ENCODE measurements at regions not wholly inside any gene's neighbourhood (a gene's known extent, or its start where the extent isn't known, plus 50 kb on each side); places are given as distances from the start of the nearest gene placed in this dataset.

DNA sequence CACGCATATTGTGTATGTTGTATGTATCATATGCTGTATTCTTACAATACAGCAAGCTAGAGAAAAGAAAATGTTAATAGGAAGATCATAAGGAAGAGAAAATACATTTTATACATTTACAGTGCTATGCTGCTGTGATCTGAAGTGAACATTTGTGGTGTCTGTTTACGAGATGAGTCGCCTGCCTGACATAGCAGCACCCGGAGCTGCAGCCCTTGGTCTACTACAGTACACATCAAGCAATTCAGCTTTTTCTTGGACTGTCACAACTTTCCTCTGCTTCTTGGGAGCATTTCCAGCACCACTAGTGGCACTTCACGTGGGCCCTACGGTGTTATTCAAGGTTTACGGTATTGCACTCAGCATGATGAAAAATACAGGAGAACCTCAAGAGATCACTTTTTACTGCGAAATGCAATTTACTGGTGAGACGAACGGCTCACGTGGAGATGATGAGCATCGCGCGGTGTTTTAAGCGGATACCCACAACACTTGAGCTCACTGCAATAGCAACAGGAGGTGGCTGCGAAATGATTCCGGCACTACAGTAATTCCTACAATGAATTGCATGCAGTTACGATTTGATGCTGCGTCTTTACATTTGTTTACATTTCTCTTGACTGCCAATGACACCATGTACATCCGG is 308.4 kb downstream of the FGF9 start:
- H3K14ac ChIP-seq (ENCODE audit: insufficient read length) = no peak overlapping the region
- no peaks in the 10 kb centered on the region for H3K79me1 ChIP-seq (ENCODE audit: low read depth, low read length)
- no peak overlapping the region for H3K4me2 ChIP-seq (ENCODE audit: insufficient read depth in 1 of 2, low read depth in 2 of 2, low read length in 2 of 2)
- no peak overlapping the region for H3K23ac ChIP-seq (ENCODE audit: insufficient read length)
- no peak overlapping the region for H3K56ac ChIP-seq (replicated peaks; ENCODE audit: insufficient read length, low read depth, low read length)
- H3K18ac ChIP-seq (ENCODE audit: extremely low read depth, low read length) = no peak overlapping the region
- H4K91ac ChIP-seq (replicated peaks; ENCODE audit: insufficient read length, low read length) = no peak overlapping the region
- no peak overlapping the region for H3K4ac ChIP-seq (replicated peaks; ENCODE audit: insufficient read length, low read depth, low read length)
- no peak overlapping the region for H4K8ac ChIP-seq (ENCODE audit: extremely low read depth, insufficient read depth, low read length)
- no peak overlapping the region for H2BK120ac ChIP-seq (replicated peaks; ENCODE audit: low read depth, low read length)
- WGBS, 2 experiments (ENCODE audit: extremely low coverage in 1 of 2, insufficient coverage in 1 of 2, insufficient read length in 1 of 2, insufficient replicate concordance in 2 of 2, low coverage in 1 of 2, low lambda C conversion rate in 2 of 2, missing lambda C conversion rate in 1 of 2) = 90% methylated on average over 20 of the region's 20 CpGs; no CpG with 5 or more reads in 1 of the 2 experiments
- CTCF ChIA-PET (ENCODE audit: partially characterized antibody) = interaction anchor here (1.2 kb wide), 1 partner anchor 22 kb away, joined by 3 read pairs; no protein-coding TSS in a partner anchor
- H2BK20ac ChIP-seq (ENCODE audit: low read length) = no peak overlapping the region
- H2BK12ac ChIP-seq (ENCODE audit: low read depth, low read length) = no peak overlapping the region
- peaks cover 0 to 3% (median 0%) of the 10 kb centered on the region in 4 experiments; a peak in 1 of 7 replicates for H3K4me1 ChIP-seq (replicated peaks in 1 of 4; ENCODE audit: control insufficient read depth in 3 of 4, insufficient read depth in 4 of 4, low read length in 3 of 4)
- no peak overlapping the region for H2BK5ac ChIP-seq (ENCODE audit: low read depth, low read length)
- TF ChIP-seq SIRT6 (IDR thresholded peaks at IDR 0.05; ENCODE audit: low read length) (no peak), SIX5 (IDR thresholded peaks at IDR 0.05; ENCODE audit: low read depth, low read length) (no peak), SRF (IDR thresholded peaks at IDR 0.05; ENCODE audit: low read depth, low read length) (no peak), SIN3A (conservative IDR thresholded peaks at IDR 0.05 in 1 of 2, IDR thresholded peaks at IDR 0.05 in 1 of 2; ENCODE audit: low read depth in 1 of 2, low read length in 2 of 2) (no peak), JUND (IDR thresholded peaks at IDR 0.05; ENCODE audit: low read length) (no peak)
- no peak for DNase-seq (ENCODE audit: low read depth in 1 of 2, low spot score in 2 of 2)
- H4K5ac ChIP-seq (ENCODE audit: insufficient read length, low read depth, low read length) = no peak overlapping the region
- no peak overlapping the region for H3K27ac ChIP-seq (ENCODE audit: low read depth, low read length)
- H3K9me3 ChIP-seq (ENCODE audit: insufficient read depth in 2 of 2, low read depth in 1 of 2, low read length in 1 of 2) = no peaks in the 10 kb centered on the region
- FAIRE-seq = no peak
- no peak overlapping the region for H2AK5ac ChIP-seq (ENCODE audit: low read depth, low read length)
- no peaks in the 10 kb centered on the region for H4K20me1 ChIP-seq (replicated peaks in 1 of 2; ENCODE audit: control insufficient read depth in 1 of 2, insufficient read depth in 2 of 2, low read length in 2 of 2)
- H3K4me3 ChIP-seq (ENCODE audit: extremely low read depth in 1 of 4, insufficient read depth in 2 of 4, low read depth in 3 of 4, low read length in 4 of 4) = no peak overlapping the region
- H2AFZ ChIP-seq (ENCODE audit: low read length) = no peak overlapping the region
- H3K9ac ChIP-seq (replicated peaks in 1 of 4; ENCODE audit: extremely low read depth in 1 of 4, low read depth in 3 of 4, low read length in 3 of 4) = no peak overlapping the region
- H3K27me3 ChIP-seq (replicated peaks in 1 of 4; ENCODE audit: control insufficient read depth in 3 of 4, extremely low read depth in 1 of 4, insufficient read depth in 3 of 4, low read length in 3 of 4) = no peaks in the 10 kb centered on the region
- POLR2A ChIA-PET (ENCODE audit: partially characterized antibody) = no interaction called here
- no peaks in the 10 kb centered on the region for H3K79me2 ChIP-seq (ENCODE audit: control insufficient read depth in 1 of 2, insufficient read depth in 2 of 2, low read length in 2 of 2)
- no peak overlapping the region for H2BK15ac ChIP-seq (ENCODE audit: low read length)
- no peaks in the 10 kb centered on the region for H3K23me2 ChIP-seq (ENCODE audit: low read depth, low read length)
- H3K36me3 ChIP-seq (ENCODE audit: control insufficient read depth in 2 of 4, insufficient read depth in 4 of 4, low read length in 3 of 4) = no peaks in the 10 kb centered on the region
